GM20431 (cell line): ENCODE measurements at regions not wholly inside any gene's neighbourhood (a gene's known extent, or its start where the extent isn't known, plus 50 kb on each side); places are given as distances from the start of the nearest gene placed in this dataset.

ENCODE experiments used
- in situ Hi-C: fragments of 300-500 bp; cut with MseI, MboI; formaldehyde crosslinking; loops from one replicate; pipeline ENCODE4 v1.15.0; 2020; ENCODE audit warnings: low sequenced_read_pairs; ENCODE audit not compliant: unreplicated experiment

GRCh38 chr20:11445161-11445560 lies 472.5 kb upstream of the BTBD3 start:
- in situ Hi-C loops, result no loop called here

GRCh38 chr20:11445891-11446290 lies 471.8 kb upstream of the BTBD3 start:
- in situ Hi-C loops, result no loop called here

GRCh38 chr20:11447371-11448100 lies 470.2 kb upstream of the BTBD3 start:
- in situ Hi-C loops, result no loop called here

- in situ Hi-C loops, result no loop called here
Observed at GRCh38 chr20:11448554-11448953, 469.1 kb upstream of the BTBD3 start.

GRCh38 chr20:11451793-11452291 lies 465.9 kb upstream of the BTBD3 start:
- in situ Hi-C loops, result no loop called here

GRCh38 chr20:11452326-11452725 lies 465.4 kb upstream of the BTBD3 start:
- in situ Hi-C loops, result no loop called here

GRCh38 chr20:11453430-11453829 lies 464.3 kb upstream of the BTBD3 start:
- in situ Hi-C loops, result no loop called here

- in situ Hi-C loops, result no loop called here
Observed at GRCh38 chr20:11454966-11455799, 462.5 kb upstream of the BTBD3 start.

GRCh38 chr20:11457488-11457887 lies 460.2 kb upstream of the BTBD3 start:
- in situ Hi-C loops, result no loop called here

- in situ Hi-C loops, result no loop called here
Observed at GRCh38 chr20:11459090-11459890, 458.4 kb upstream of the BTBD3 start.

- in situ Hi-C loops, result no loop called here
Observed at GRCh38 chr20:11467436-11467835, 450.3 kb upstream of the BTBD3 start.

GRCh38 chr20:11468880-11469279 lies 448.8 kb upstream of the BTBD3 start:
- in situ Hi-C loops, result no loop called here

- in situ Hi-C loops, result no loop called here
Observed at GRCh38 chr20:11469795-11470435, 447.8 kb upstream of the BTBD3 start.

- in situ Hi-C loops, result no loop called here
Observed at GRCh38 chr20:11473983-11474382, 443.7 kb upstream of the BTBD3 start.

- in situ Hi-C loops, result no loop called here
Observed at GRCh38 chr20:11483697-11484096, 434.0 kb upstream of the BTBD3 start.

GRCh38 chr20:11484479-11484878 lies 433.2 kb upstream of the BTBD3 start:
- in situ Hi-C loops, result no loop called here

- in situ Hi-C loops, result no loop called here
Observed at GRCh38 chr20:11492386-11492785, 425.3 kb upstream of the BTBD3 start.

GRCh38 chr20:11492846-11493245 lies 424.8 kb upstream of the BTBD3 start:
- in situ Hi-C loops, result no loop called here

- in situ Hi-C loops, result no loop called here
Observed at GRCh38 chr20:11496380-11496779, 421.3 kb upstream of the BTBD3 start.

- in situ Hi-C loops, result no loop called here
Observed at GRCh38 chr20:11497545-11497944, 420.1 kb upstream of the BTBD3 start.
